NCI-H526 (cell line): ENCODE measurements at regions not wholly inside any gene's neighbourhood (a gene's known extent, or its start where the extent isn't known, plus 50 kb on each side); places are given as distances from the start of the nearest gene placed in this dataset.
"Not testable (repeated sequence)": the region's sequence is repeated elsewhere in the genome, so short reads cannot be mapped to it uniquely, and the experiment has no call there.

Source experiments
- DNase-seq, 2 experiments: peaks; one replicate each; lab custom pipeline; 2025; lab: John Stamatoyannopoulos, UW

DNA sequence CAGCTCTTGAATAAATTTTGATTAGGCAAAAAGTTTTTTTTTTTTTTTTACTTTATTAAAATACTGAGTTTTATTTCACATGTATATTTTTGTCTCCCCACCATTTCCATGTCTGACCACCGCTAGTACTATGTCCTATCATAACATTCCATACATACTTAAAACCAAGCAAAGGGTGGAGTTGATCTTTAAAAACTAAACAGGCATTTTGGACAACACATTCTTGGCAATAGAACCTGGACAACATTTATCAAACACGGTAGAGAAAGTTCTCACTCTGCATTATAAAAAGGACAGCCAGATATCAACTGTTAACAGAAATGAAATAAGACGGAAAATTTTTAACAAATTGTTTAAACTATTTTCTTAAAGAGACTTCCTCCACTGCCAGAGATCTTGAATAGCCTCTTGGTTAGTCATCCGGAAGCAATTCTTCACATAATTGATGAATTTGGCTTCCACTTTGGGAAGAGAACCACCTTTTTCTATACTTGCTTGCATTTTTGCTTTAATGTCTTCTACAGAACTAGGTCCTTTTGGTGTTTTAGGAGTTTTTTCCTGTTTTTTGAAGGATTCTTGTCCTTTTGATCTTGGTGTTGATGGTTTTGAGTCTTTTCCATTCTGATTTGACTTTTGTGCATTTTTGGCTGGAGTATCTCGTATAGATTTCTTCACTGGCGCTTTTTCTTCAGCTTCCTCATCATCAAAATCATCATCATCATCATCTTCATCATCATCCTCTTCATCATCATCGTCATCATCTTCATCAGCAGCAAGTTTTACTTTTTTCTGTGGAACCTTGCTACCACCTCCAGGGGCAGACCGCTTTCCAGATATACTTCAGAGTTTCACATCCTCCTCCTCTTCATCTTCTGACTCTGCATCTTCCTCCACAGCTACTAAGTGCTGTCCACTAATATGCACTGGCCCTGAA lies 58.7 kb downstream of the POU5F2 start:
- DNase-seq: not testable (repeated sequence)

DNA sequence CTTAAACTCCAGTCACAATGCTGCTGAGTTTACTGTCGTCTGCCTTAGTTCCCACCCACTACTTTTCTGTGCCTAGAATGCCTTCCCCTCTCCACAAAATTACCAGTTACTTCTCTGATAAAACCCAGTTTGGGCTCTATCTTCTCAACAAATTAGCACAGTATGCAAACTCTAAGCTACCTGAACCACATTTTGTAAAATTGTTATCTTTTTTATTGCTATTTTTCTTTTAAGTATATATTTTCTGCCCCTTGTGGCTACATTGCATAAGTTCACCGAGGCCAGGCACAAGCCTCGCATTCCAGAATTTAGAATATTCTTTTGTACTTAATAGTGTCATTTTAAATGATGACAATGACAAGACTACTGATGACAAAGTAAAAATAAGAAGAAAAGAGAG lies 60.0 kb downstream of the POU5F2 start:
- DNase-seq: no peak

DNA sequence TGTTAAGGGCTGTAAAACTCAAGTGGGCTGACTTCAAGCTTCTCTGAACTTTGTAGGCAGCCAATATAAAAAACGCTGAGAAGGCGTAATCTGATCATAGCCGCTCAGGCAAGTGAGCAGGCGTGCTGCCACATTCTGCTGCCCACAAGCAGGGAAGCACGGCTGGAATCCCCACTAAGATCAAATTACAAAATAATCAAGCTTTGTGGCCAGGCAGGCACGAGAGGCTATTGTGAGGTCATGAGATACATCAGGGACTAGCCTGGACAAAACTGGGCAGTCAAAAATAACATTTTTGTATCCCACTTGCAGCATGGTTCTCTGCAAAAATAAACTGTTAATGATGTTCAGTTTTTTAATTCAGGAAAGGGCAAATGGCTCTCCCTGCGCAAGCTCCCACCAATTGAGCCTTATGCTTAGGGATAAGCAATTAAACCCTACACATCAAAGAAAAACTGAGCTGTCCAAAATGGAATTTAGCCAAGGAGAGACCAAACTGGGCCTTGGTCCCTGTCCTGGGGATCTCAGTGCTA lies 64.0 kb downstream of the POU5F2 start:
- DNase-seq: peak; percentile 4 to 68

DNA sequence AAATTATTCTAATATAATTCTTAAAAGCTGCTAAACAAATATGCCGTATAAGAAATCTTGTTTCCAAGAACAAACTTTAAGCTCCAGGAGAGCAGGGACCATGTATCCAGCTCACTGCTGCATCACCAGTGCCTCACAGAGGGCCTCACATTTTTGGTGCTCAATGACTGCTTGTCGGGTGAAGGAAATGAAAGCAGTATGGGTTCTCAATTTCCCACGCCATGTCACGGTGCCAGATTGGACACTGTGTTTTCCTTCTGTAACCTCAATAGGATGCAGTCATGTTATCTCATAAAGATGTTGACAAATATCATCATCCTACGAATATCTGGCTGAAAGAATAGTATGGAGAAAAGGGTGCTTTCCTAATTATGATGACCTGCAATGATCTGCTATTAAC lies 64.7 kb downstream of the POU5F2 start:
- no peak for DNase-seq

DNA sequence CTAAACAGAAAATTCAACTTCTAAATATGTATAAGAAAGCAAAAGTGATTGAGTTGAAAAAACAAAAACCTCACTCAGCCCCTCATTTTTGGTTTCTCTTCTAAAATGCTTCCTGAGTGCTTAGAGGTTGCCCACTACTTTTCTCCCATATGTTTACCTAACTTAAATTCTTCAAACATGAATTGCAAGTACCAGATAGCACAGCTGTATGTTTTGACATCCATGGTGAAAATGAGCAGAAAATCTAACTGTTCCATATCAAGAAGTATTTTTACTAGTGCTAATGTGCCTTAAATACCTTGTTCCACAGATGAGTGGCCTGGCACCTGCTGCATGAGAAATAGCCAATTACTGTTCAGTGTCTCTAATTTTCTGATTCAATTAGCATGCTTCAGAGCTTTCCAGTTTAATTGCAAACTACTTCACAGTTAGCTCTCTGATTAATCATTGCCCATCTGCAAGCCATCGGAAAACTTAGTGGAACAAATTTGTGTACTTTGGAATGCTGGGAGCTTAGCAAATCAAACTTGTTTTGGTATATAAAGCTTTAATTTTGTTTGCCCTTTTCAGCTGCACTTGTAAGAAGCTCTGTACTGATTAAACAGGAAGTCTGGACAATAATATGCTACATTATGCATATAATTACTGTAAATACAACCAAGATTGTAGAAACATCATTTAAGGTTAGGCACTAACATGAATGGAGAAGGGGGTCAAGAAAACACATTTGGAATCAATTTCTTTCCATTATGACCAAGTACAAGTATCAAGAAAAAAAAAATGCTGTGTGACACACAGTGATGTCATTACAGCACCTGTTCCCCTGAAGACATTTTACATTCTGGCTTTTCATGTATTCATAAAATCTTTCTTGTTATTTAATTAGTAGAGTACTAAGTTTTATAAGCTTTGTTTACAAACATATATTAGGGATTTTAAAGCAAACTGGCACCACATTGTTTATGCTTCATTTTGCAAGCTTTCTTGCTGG lies 65.6 kb downstream of the POU5F2 start:
- no peak for DNase-seq

DNA sequence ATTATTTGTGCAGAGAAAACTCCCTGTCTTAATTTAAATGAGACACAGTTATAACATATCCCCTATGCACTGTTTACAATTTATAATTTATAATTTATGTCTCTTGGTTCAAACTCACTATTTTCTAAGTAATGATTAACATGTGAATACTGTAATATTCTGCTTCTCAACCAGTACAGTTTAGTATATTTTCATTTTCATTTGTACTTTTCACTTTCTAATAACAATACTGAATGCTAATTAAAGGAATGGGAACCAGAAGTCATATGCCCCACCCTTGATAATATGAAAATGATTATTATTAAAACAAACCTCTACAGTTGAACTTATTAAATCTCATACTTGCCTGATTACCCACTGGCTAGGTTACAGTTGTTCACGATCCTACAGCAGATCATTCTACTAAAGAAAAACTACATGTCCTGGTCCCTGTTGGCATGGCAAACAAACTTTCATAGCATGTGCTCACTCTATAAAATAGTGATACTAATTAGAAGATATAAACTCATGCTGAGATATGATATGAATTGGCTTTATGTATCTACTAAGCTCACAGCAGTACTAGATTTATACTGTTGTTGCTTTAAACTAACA lies 66.4 kb downstream of the POU5F2 start:
- no peak for DNase-seq

DNA sequence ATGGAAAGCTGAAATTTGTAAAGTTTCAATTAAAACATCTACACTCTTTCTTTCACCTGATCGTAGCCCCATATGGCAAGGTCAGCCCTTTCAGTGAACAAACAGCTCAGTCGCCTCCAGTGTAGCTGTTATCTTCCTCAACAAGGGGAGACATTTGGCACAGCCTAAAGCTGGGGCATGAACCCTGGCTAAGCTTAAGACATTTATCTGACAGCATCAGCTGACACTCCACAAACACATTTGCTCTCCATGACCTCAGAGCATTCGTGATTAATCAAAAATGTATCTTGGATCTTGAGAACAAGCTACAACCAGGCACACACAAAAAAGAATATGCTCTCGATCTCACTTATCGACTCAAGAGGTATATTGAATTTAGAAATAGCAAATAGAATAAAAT lies 67.3 kb downstream of the POU5F2 start:
- no peak for DNase-seq

DNA sequence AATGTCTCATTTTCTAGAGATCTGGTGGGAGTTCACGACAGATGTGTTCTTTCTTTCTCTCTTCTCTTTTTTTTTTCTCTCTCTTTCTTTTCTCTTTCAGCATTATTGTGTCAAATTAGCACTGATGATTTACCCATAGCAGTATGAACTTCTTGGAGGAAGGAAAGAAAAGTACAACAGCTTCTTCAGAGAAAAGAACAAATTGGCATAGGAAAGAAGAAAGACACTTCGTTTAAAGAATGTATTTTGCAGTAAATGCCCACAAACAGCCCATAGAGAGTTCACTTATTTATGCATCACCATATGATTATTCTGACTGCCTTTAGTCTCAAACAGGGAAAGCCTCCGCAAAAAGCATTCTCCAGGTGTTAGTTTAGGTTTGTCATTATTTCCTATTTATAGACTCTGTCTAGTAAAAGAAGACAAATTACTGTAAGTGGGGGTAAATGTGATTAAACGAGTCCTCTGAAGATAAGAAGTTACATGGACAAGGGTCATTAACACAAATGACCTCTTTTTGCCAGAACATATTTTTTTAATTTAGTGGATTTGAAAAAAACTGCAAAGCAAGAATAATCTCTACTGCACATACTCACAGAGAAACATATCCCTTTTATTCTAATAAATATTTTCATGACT lies 68.0 kb downstream of the POU5F2 start:
- no peak for DNase-seq

DNA sequence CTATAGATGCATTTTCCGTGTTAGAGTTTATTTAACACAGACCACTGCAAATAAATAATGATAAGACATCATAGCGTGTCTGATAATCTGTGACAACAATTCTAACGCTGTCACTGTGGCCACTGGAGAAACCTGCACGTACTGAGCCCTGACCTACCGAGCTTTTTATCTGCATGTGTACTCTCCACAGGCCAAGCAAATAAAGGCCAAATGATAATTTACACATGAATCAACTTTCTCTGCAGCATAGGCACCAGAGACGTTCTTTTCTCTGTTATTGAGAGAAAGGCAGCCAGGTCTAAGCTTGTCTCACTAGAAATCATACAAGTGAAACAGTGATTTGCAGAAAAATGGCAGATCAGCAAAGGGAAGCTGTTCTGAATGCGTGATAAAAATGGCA lies 75.8 kb downstream of the POU5F2 start:
- DNase-seq: no peak

DNA sequence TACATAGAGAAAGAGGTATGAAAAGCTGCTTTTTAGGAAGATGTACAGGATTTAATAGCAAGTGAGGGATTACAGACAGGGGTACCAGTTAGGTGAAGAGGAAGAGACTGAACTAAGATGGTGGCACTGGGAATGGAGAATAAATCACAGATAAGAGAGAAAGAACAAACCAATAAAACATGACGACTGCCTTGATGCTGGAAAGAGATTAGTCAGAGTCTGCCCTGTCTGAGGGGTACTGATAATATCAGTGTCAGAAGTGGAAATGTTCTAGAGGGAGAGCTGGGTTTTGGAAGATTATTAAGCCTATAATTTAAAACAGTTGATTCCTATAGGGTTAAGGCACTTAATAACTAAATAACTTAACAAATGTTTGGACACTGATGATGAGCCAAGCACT lies 77.7 kb downstream of the NR2F1 start:
- no peak for DNase-seq

DNA sequence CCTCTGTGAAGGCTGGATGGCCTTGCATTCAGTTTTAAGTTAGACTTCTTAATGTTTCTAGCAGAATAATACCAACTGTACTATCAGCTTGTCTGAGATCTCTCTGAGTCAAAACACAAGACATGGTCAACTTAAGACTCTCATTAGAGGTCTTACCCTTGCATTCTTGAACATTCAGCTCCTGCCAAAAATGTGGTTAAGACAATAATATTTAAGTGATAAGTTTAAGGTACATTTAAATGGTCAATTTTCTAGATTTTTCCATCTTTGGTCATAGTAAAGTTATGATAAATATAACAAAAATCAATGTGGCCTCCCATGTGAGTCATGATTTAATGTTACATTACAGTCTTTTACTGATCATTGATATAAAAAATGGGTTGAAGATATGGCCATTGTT lies 75.0 kb downstream of the NR2F1 start:
- no peak for DNase-seq

DNA sequence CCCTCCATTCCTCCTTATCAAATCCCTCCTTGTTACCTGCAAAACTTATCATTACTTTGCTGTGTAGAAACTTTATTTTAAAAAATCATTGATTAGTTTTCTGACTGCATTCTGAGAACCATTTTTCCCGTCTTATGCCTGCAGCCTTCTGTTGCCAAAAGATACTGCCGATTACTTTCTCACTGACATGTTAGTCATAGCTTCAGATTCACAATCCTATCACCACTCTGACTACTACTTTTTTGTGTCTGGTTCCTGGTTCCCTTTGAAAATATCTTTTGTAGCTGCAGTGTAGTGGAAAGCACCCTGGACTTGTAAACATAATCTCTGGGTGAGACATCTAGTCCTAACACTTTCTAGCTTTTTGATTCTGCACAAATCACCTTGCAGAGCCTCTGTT lies 71.7 kb downstream of the NR2F1 start:
- no peak for DNase-seq

DNA sequence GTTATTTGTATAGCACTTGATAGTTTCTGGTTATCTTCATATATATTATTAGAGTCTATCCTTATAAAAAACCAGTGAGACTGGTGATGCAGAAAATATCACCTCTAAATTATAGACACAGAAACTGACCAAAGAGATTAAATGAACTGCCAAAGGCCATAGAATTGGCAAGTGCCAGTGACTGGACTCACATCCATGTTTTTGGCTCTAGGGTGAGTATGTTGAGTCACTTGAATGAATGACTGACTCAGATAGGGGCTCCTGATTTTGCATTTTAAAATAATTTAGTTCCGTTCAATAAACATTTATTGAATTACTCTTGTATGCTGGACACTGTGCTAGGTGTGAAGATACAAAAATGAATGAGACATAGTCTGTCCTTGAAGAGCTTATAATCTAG lies 70.7 kb downstream of the NR2F1 start:
- DNase-seq: no peak

DNA sequence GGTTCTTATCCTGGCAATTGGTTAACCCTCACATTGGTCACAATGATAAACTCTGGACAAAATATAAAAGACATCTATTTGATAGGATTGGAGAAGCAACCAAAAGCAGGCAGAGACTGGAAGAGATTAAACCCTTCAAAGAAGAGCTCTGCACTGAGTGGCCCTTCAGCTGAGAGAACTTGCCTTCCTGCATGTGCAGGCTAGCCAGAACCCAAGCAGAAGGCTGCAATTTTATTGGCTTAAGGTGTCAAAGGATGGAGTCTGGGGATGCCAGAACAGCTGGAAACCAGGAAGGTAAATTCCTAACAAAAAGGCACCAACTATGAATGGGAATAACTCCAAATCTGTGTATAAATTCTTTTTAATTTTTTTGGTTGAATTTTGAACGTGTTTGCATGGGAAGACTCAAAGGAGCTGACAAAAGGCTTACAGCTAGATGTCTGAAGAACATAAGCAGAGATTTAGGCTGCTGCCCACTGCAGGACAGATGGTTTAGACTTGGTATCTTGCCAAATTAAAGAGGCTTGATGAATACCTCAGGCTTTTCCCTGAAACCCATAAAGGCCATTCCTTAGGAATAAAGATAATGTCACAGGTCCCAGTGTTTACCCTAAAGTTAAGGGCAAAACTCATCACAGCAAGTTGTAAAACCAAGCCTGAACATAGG lies 66.3 kb downstream of the NR2F1 start:
- DNase-seq: no peak

DNA sequence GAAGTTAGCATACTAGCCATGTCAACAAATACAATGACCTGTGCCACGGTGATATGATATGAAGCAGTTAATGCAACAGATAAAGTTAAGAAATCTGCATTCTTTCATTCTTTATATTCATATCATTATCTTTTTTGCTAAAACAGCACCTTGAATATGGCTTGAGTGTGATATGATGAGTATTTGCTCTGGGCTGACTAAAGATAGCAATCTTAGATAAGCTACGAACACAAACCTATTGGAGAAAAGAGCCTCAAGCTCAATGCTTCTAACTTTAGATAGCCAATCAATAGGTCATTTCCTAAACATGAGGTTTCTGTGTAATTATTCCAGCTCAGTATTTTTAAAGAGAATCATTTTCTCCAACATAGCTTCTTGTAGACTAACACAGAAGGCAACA lies 61.7 kb downstream of the NR2F1 start:
- no peak for DNase-seq
